Neural cell (in vitro differentiated cells): ENCODE measurements at regions not wholly inside any gene's neighbourhood (a gene's known extent, or its start where the extent isn't known, plus 50 kb on each side); places are given as distances from the start of the nearest gene placed in this dataset.
"Not testable (repeated sequence)": the region's sequence is repeated elsewhere in the genome, so short reads cannot be mapped to it uniquely, and the experiment has no call there.

ENCODE experiments used
- H2AFZ ChIP-seq: fragments of 200-600, 300-800 bp; sonication (generic), shearing (Covaris generic); 2 replicates; pipeline ENCODE4 v1.6.0; 2014; ENCODE audit warnings: low read depth, mild to moderate bottlenecking, antibody characterized with exemption, low read length, moderate library complexity
- H3F3A ChIP-seq: fragments of 200-600 bp; shearing (Covaris generic); 2 replicates; pipeline ENCODE4 v1.6.1; 2016; ENCODE audit warnings: mild to moderate bottlenecking, moderate library complexity, mixed read lengths, antibody characterized with exemption, low read length; ENCODE audit not compliant: insufficient read depth, poor library complexity, severe bottlenecking
- H3K27ac ChIP-seq: fragments of 200-600, 300-800 bp; sonication (generic), shearing (Covaris generic); 2 replicates; pipeline ENCODE4 v1.5.1; 2014; ENCODE audit warnings: mild to moderate bottlenecking, low read length, moderate library complexity
- H3K27me3 ChIP-seq: fragments of 300-800, 200-600 bp; sonication (generic), shearing (Covaris generic); 2 replicates; pipeline ENCODE4 v1.6.0; 2014; ENCODE audit warnings: mild to moderate bottlenecking, low read depth, low read length, moderate library complexity; ENCODE audit not compliant: insufficient read depth
- H3K36me3 ChIP-seq: fragments of 300-800, 200-600 bp; sonication (generic), shearing (Covaris generic); 2 replicates; pipeline ENCODE4 v1.5.1; 2014; ENCODE audit warnings: mild to moderate bottlenecking, antibody characterized with exemption, low read length, moderate library complexity; ENCODE audit not compliant: insufficient read depth
- H3K4me2 ChIP-seq: fragments of 300-800, 200-600 bp; sonication (generic), shearing (Covaris generic); 2 replicates; pipeline ENCODE4 v1.6.0; 2014; ENCODE audit warnings: mild to moderate bottlenecking, low read length
- H3K4me3 ChIP-seq: fragments of 300-800, 200-600 bp; sonication (generic), shearing (Covaris generic); 2 replicates; pipeline ENCODE4 v1.5.1; 2014; ENCODE audit warnings: mild to moderate bottlenecking, low read length, moderate library complexity
- H3K79me2 ChIP-seq: fragments of 200-600 bp; shearing (Covaris generic); replicated peaks from 2 replicates; pipeline ENCODE4 v1.6.0; 2014; ENCODE audit warnings: mild to moderate bottlenecking, low read length, moderate library complexity; ENCODE audit not compliant: insufficient read depth
- H3K9ac ChIP-seq: fragments of 300-800, 200-600 bp; sonication (generic), shearing (Covaris generic); 2 replicates; pipeline ENCODE4 v1.6.1; 2016; ENCODE audit warnings: mild to moderate bottlenecking, low read length, mixed read lengths
- H3K9me2 ChIP-seq: fragments of 200-600 bp; shearing (Covaris generic); 2 replicates; pipeline ENCODE4 v1.6.1; 2016; ENCODE audit warnings: mild to moderate bottlenecking, low read length, mixed read lengths; ENCODE audit not compliant: insufficient read depth
- H3K9me3 ChIP-seq: fragments of 200-600, 300-800 bp; sonication (generic), shearing (Covaris generic); 2 replicates; pipeline ENCODE4 v1.6.1; 2016; ENCODE audit warnings: mild to moderate bottlenecking, mixed run types, low read length, moderate library complexity, mixed read lengths
- H4K20me1 ChIP-seq: fragments of 200-600 bp; shearing (Covaris generic); 2 replicates; pipeline ENCODE4 v1.6.1; 2016; ENCODE audit warnings: mild to moderate bottlenecking, mixed run types; ENCODE audit not compliant: insufficient read depth
- CTCF ChIP-seq: fragments of 450-650 bp; IDR thresholded peaks from 2 replicates; pipeline ENCODE4 v1.5.1; 2014; ENCODE audit warnings: antibody characterized with exemption, mild to moderate bottlenecking, moderate library complexity; ENCODE audit not compliant: poor library complexity, severe bottlenecking
- EP300 ChIP-seq: fragments of 450-650 bp; conservative IDR thresholded peaks from 2 replicates; pipeline ENCODE4 v1.6.1; 2014; ENCODE audit warnings: antibody characterized with exemption, mild to moderate bottlenecking, moderate library complexity; ENCODE audit not compliant: poor library complexity, severe bottlenecking
- EZH2 ChIP-seq: fragments of 200-600, 300-800 bp; shearing (Covaris generic), sonication (generic); IDR thresholded peaks from 2 replicates; pipeline ENCODE4 v1.6.1; 2014; ENCODE audit warnings: antibody characterized with exemption, low read length, borderline replicate concordance, mild to moderate bottlenecking; ENCODE audit not compliant: insufficient read depth, poor library complexity, severe bottlenecking
- MXI1 ChIP-seq: fragments of 450-650 bp; conservative IDR thresholded peaks from 2 replicates; pipeline ENCODE4 v1.6.1; 2014; ENCODE audit warnings: antibody characterized with exemption, mild to moderate bottlenecking; ENCODE audit not compliant: poor library complexity, severe bottlenecking
- POLR2AphosphoS5 ChIP-seq: IDR thresholded peaks from 2 replicates; pipeline ENCODE4 v1.6.1; 2012
- RAD21 ChIP-seq: fragments of 450-650 bp; conservative IDR thresholded peaks from 2 replicates; pipeline ENCODE4 v1.6.1; 2014; ENCODE audit warnings: antibody characterized with exemption, mild to moderate bottlenecking, moderate library complexity
- REST ChIP-seq: IDR thresholded peaks from 2 replicates; pipeline ENCODE4 v1.6.1; 2012; ENCODE audit warnings: borderline replicate concordance
- SMC3 ChIP-seq: fragments of 450-650 bp; conservative IDR thresholded peaks from 2 replicates; pipeline ENCODE4 v1.6.1; 2014; ENCODE audit warnings: antibody characterized with exemption, mild to moderate bottlenecking, moderate library complexity; ENCODE audit not compliant: poor library complexity
- TAF1 ChIP-seq: IDR thresholded peaks from 2 replicates; pipeline ENCODE4 v1.6.1; 2012; ENCODE audit warnings: low read depth

GRCh38 chr13:66237411-66238062 lies 992.6 kb downstream of the PCDH9 start:
- peaks cover 4% of the 10 kb centered on the region for H3F3A ChIP-seq
- no peaks in the 10 kb centered on the region for H3K79me2 ChIP-seq
- no peak overlapping the region for H3K4me3 ChIP-seq
- no peaks in the 10 kb centered on the region for H3K36me3 ChIP-seq
- H4K20me1 ChIP-seq: no peaks in the 10 kb centered on the region
- no peak overlapping the region for H3K9ac ChIP-seq
- H3K9me2 ChIP-seq: no peaks in the 10 kb centered on the region
- no peaks in the 10 kb centered on the region for H3K27me3 ChIP-seq
- TF ChIP-seq MXI1: no peak
- no peak for TF ChIP-seq POLR2AphosphoS5
- no peak for TF ChIP-seq RAD21
- TF ChIP-seq SMC3: no peak
- no peak for TF ChIP-seq REST
- no peak for TF ChIP-seq EZH2
- no peak for TF ChIP-seq TAF1
- no peak for TF ChIP-seq CTCF
- TF ChIP-seq EP300: no peak
- no peak overlapping the region for H3K27ac ChIP-seq
- H3K9me3 ChIP-seq: no peaks in the 10 kb centered on the region
- no peak overlapping the region for H3K4me2 ChIP-seq
- H2AFZ ChIP-seq: no peak overlapping the region

GRCh38 chr13:66234159-66234558 lies 996.0 kb downstream of the PCDH9 start:
- Histone ChIP-seq H3K27me3 (no peaks in the 10 kb centered on the region), H3K36me3 (no peaks in the 10 kb centered on the region), H3K4me3 (no peak overlapping the region), H3K9ac (no peak overlapping the region), H3K4me2 (no peak overlapping the region), H3K27ac (no peak overlapping the region), H3K9me3 (no peaks in the 10 kb centered on the region), H3K79me2 (no peaks in the 10 kb centered on the region), H3F3A (peaks cover 4% of the 10 kb centered on the region), H2AFZ (no peak overlapping the region), H3K9me2 (no peaks in the 10 kb centered on the region), H4K20me1 (no peaks in the 10 kb centered on the region)
- TF ChIP-seq RAD21 (no peak), REST (no peak), TAF1 (no peak), SMC3 (no peak), EP300 (no peak), EZH2 (no peak), POLR2AphosphoS5 (no peak), MXI1 (no peak), CTCF (no peak)

- not testable (repeated sequence) for H3K9me3 ChIP-seq, H2AFZ ChIP-seq, H4K20me1 ChIP-seq, H3K27me3 ChIP-seq, H3K4me3 ChIP-seq, H3K4me2 ChIP-seq, H3K79me2 ChIP-seq, H3K27ac ChIP-seq, H3K9me2 ChIP-seq, H3F3A ChIP-seq, H3K36me3 ChIP-seq, H3K9ac ChIP-seq
Observed at GRCh38 chr13:66231958-66232357, 998.2 kb downstream of the PCDH9 start.
